H9 (cell line): ENCODE measurements at regions not wholly inside any gene's neighbourhood (a gene's known extent, or its start where the extent isn't known, plus 50 kb on each side); places are given as distances from the start of the nearest gene placed in this dataset.

ENCODE experiments used
- DNase-seq: peaks from one replicate; pipeline ENCODE4 v3.0.0-alpha.2; 2017
- H2AFZ ChIP-seq: one replicate; pipeline ENCODE4 v1.6.1; 2013; ENCODE audit warnings: mild to moderate bottlenecking, low read length, control low read depth, moderate library complexity
- H2AK5ac ChIP-seq: 2 replicates; pipeline ENCODE4 v1.6.1; 2013; ENCODE audit warnings: low read length, control low read depth, mixed read lengths; ENCODE audit not compliant: insufficient read length
- H2BK120ac ChIP-seq: one replicate; pipeline ENCODE4 v1.6.1; 2013; ENCODE audit warnings: low read depth, mild to moderate bottlenecking, low read length, control low read depth, inconsistent platforms; ENCODE audit not compliant: poor library complexity, severe bottlenecking
- H2BK12ac ChIP-seq: 2 replicates; pipeline ENCODE4 v1.6.1; 2013; ENCODE audit warnings: low read length, control low read depth, mixed read lengths, low read depth; ENCODE audit not compliant: insufficient read length
- H2BK15ac ChIP-seq: 2 replicates; pipeline ENCODE4 v1.6.1; 2013; ENCODE audit warnings: low read depth, low read length, control low read depth
- H2BK20ac ChIP-seq: one replicate; pipeline ENCODE4 v1.6.1; 2013; ENCODE audit warnings: low read depth, mild to moderate bottlenecking, low read length, control low read depth, inconsistent platforms; ENCODE audit not compliant: poor library complexity, severe bottlenecking
- H2BK5ac ChIP-seq: 2 replicates; pipeline ENCODE4 v1.6.1; 2013; ENCODE audit warnings: low read length, control low read depth, mixed read lengths; ENCODE audit not compliant: insufficient read length
- H3K14ac ChIP-seq: 2 replicates; pipeline ENCODE4 v1.6.1; 2013; ENCODE audit warnings: low read length, control low read depth; ENCODE audit not compliant: insufficient read depth
- H3K18ac ChIP-seq: 2 replicates; pipeline ENCODE4 v1.6.1; 2013; ENCODE audit warnings: low read depth, mild to moderate bottlenecking, mixed read lengths, low read length, control low read depth; ENCODE audit not compliant: insufficient read length
- H3K23ac ChIP-seq: 2 replicates; pipeline ENCODE4 v1.6.1; 2013; ENCODE audit warnings: low read length, control low read depth, mixed read lengths, low read depth; ENCODE audit not compliant: insufficient read length
- H3K23me2 ChIP-seq: 2 replicates; pipeline ENCODE4 v1.6.1; 2013; ENCODE audit warnings: low read depth, mild to moderate bottlenecking, mixed read lengths, low read length, control low read depth; ENCODE audit not compliant: insufficient read length, poor library complexity, severe bottlenecking
- H3K27ac ChIP-seq: 2 replicates; pipeline ENCODE4 v1.5.1; 2013; ENCODE audit warnings: low read length, control low read depth, mixed read lengths, low read depth; ENCODE audit not compliant: insufficient read length
- H3K27me3 ChIP-seq: 2 replicates; pipeline ENCODE4 v1.6.1; 2013; ENCODE audit warnings: low read length, control low read depth, inconsistent platforms; ENCODE audit not compliant: insufficient read depth
- H3K4ac ChIP-seq: 2 replicates; pipeline ENCODE4 v1.6.1; 2013; ENCODE audit warnings: low read depth, mild to moderate bottlenecking, control low read depth, inconsistent platforms, low read length, moderate library complexity
- H3K4me1 ChIP-seq: 2 replicates; pipeline ENCODE4 v1.6.1; 2013; ENCODE audit warnings: low read length, control low read depth, inconsistent platforms; ENCODE audit not compliant: insufficient read depth
- H3K4me2 ChIP-seq: 2 replicates; pipeline ENCODE4 v1.6.1; 2013; ENCODE audit warnings: low read length, control low read depth, mixed read lengths; ENCODE audit not compliant: insufficient read length, insufficient read depth
- H3K56ac ChIP-seq: 2 replicates; pipeline ENCODE4 v1.6.1; 2013; ENCODE audit warnings: low read depth, mild to moderate bottlenecking, mixed read lengths, low read length, control low read depth; ENCODE audit not compliant: insufficient read length
- H3K79me1 ChIP-seq: 2 replicates; pipeline ENCODE4 v1.6.1; 2013; ENCODE audit warnings: low read depth, mild to moderate bottlenecking, moderate library complexity, low read length, control low read depth, inconsistent platforms; ENCODE audit not compliant: insufficient read depth, poor library complexity, severe bottlenecking
- H3K79me2 ChIP-seq: 2 replicates; pipeline ENCODE4 v1.6.1; 2013; ENCODE audit warnings: low read length, control low read depth, inconsistent platforms; ENCODE audit not compliant: insufficient read depth
- H3K9ac ChIP-seq: 2 replicates; pipeline ENCODE4 v1.6.1; 2013; ENCODE audit warnings: low read length, control low read depth, mixed read lengths; ENCODE audit not compliant: insufficient read length; ENCODE audit errors: extremely low read depth
- H3K9me3 ChIP-seq: one replicate; pipeline ENCODE4 v1.6.1; 2013; ENCODE audit warnings: low read depth, low read length, inconsistent platforms; ENCODE audit not compliant: control insufficient read depth
- H3T11ph ChIP-seq: one replicate; pipeline ENCODE4 v1.6.1; 2013; ENCODE audit warnings: mild to moderate bottlenecking, low read length, control low read depth, inconsistent platforms
- H4K20me1 ChIP-seq: one replicate; pipeline ENCODE4 v1.6.1; 2013; ENCODE audit not compliant: control insufficient read depth, insufficient read length, insufficient read depth
- H4K5ac ChIP-seq: 2 replicates; pipeline ENCODE4 v1.6.1; 2013; ENCODE audit warnings: low read depth, mild to moderate bottlenecking, mixed read lengths, low read length, control low read depth; ENCODE audit not compliant: insufficient read length
- H4K8ac ChIP-seq: replicated peaks from 2 replicates; pipeline ENCODE4 v1.6.1; 2013; ENCODE audit warnings: low read length, control low read depth, mixed read lengths, low read depth; ENCODE audit not compliant: insufficient read length
- H4K91ac ChIP-seq: 2 replicates; pipeline ENCODE4 v1.6.1; 2013; ENCODE audit warnings: low read depth, mild to moderate bottlenecking, moderate library complexity, mixed read lengths, low read length, control low read depth; ENCODE audit not compliant: insufficient read length
- H3K27ac Mint-ChIP-seq, 3 experiments: 2 replicates in 2 of 3; 3 replicates in 1 of 3; pipeline ENCODE4 v1.8.0; 2020 to 2021; ENCODE audit warnings: mixed read lengths in 3 of 3, mild to moderate bottlenecking in 1 of 3, moderate library complexity in 1 of 3
- H3K27me3 Mint-ChIP-seq: 2 replicates; pipeline ENCODE4 v1.8.0; 2021; ENCODE audit warnings: low read depth, mild to moderate bottlenecking, moderate library complexity, mixed read lengths
- H3K36me3 Mint-ChIP-seq, 3 experiments: 2 replicates in 2 of 3; 3 replicates in 1 of 3; pipeline ENCODE4 v1.8.0; 2020 to 2021; ENCODE audit warnings: low read depth in 3 of 3, mixed read lengths in 3 of 3; ENCODE audit not compliant: insufficient read depth in 1 of 3
- H3K4me1 Mint-ChIP-seq, 2 experiments: 2 replicates each; pipeline ENCODE4 v1.8.0; 2020; ENCODE audit warnings: mixed read lengths in 2 of 2
- H3K4me3 Mint-ChIP-seq, 2 experiments: 2 replicates in 1 of 2; 3 replicates in 1 of 2; pipeline ENCODE4 v1.8.0; 2020 to 2021; ENCODE audit warnings: mild to moderate bottlenecking in 2 of 2, mixed read lengths in 2 of 2, moderate library complexity in 1 of 2
- H3K9me3 Mint-ChIP-seq, 2 experiments: 2 replicates in 1 of 2; 3 replicates in 1 of 2; pipeline ENCODE4 v1.8.0; 2020; ENCODE audit warnings: mild to moderate bottlenecking in 2 of 2, mixed read lengths in 2 of 2, moderate library complexity in 1 of 2
- CTCF ChIP-seq: fragments of 200-600 bp; sonication (generic); conservative IDR thresholded peaks from 3 replicates; pipeline ENCODE4 v1.8.0; 2021; ENCODE audit warnings: antibody characterized with exemption, mild to moderate bottlenecking
- WGBS: extraction: QIAGEN DNeasy Blood & Tissue Kit; methylation state at CpG from one replicate; pipeline ENCODE4 v1.1.7; 2013; ENCODE audit warnings: missing lambda C conversion rate, low lambda C conversion rate, mixed read lengths; ENCODE audit not compliant: insufficient read length; ENCODE audit errors: extremely low coverage; 5-methylcytosine and 5-hydroxymethylcytosine counted together

- no peak overlapping the region for H3K27ac ChIP-seq
- H3K27me3 Mint-ChIP-seq: no peaks in the 10 kb centered on the region
These were observed 180.6 kb upstream of the JUN start for GRCh38 chr1:58964428-58964827.

More at GRCh38 chr1:58964428-58964827, 180.6 kb upstream of the JUN start:
- Histone ChIP-seq H4K5ac (no peak overlapping the region), H3K9ac (no peak overlapping the region), H3K23me2 (no peaks in the 10 kb centered on the region), H2BK20ac (no peak overlapping the region), H4K20me1 (no peaks in the 10 kb centered on the region), H3K56ac (no peak overlapping the region), H3K4me2 (no peak overlapping the region), H2BK5ac (no peak overlapping the region), H3K4ac (no peak overlapping the region), H3K9me3 (no peaks in the 10 kb centered on the region), H3K4me1 (no peaks in the 10 kb centered on the region), H3K79me1 (no peaks in the 10 kb centered on the region), H3K79me2 (no peaks in the 10 kb centered on the region), H2AFZ (no peak overlapping the region), H2BK120ac (no peak overlapping the region), H3K18ac (no peak overlapping the region), H2AK5ac (no peak overlapping the region), H2BK12ac (no peak overlapping the region), H3K23ac (no peak overlapping the region), H3K27me3 (no peaks in the 10 kb centered on the region), H4K91ac (no peak overlapping the region), H3T11ph (no peak overlapping the region), H3K14ac (no peak overlapping the region), H4K8ac (no peak overlapping the region), H2BK15ac (no peak overlapping the region)
- peaks cover 9% of the 10 kb centered on the region in 2 experiments; a peak in 4 of 5 replicates for H3K9me3 Mint-ChIP-seq
- H3K4me3 Mint-ChIP-seq: no peak overlapping the region
- 0 out of 4 replicates have a peak, but pooled peaks cover 0 to 3% of the 10 kb centered on the region in 2 experiments for H3K4me1 Mint-ChIP-seq
- no peak for TF ChIP-seq CTCF
- DNase-seq: no peak
- WGBS: no CpG with 5 or more reads among the region's 2 CpGs
- H3K27ac Mint-ChIP-seq: peak overlapping the region in 1 of 3 experiments; percentile 18; a peak in 1 of 7 replicates
- peaks cover 0 to 9% (median 5%) of the 10 kb centered on the region in 3 experiments; a peak in 3 of 7 replicates for H3K36me3 Mint-ChIP-seq
